SU-DHL-6 (cell line): ENCODE measurements at regions not wholly inside any gene's neighbourhood (a gene's known extent, or its start where the extent isn't known, plus 50 kb on each side); places are given as distances from the start of the nearest gene placed in this dataset.

Experiments
- CTCF ChIP-seq: fragments of 200-600 bp; sonication (generic); IDR thresholded peaks from one replicate; pipeline ENCODE4 v1.5.1; 2017; ENCODE audit warnings: antibody characterized with exemption, mild to moderate bottlenecking, low read length, moderate library complexity; ENCODE audit not compliant: insufficient read depth, poor library complexity, severe bottlenecking
- EZH2phosphoT487 ChIP-seq: fragments of 200-600 bp; sonication (generic), shearing (Covaris generic); conservative IDR thresholded peaks from 2 replicates; pipeline ENCODE4 v1.6.1; 2018; ENCODE audit warnings: mild to moderate bottlenecking, antibody characterized with exemption, low read length, moderate library complexity, mixed read lengths

GRCh38 chr14:104436741-104437701 lies 142.5 kb upstream of the C14orf180 start:
- TF ChIP-seq CTCF (no peak), EZH2phosphoT487 (no peak)
